ENCODE measurements at regions not wholly inside any gene's neighbourhood (a gene's known extent, or its start where the extent isn't known, plus 50 kb on each side); places are given as distances from the start of the nearest gene placed in this dataset.

DNA sequence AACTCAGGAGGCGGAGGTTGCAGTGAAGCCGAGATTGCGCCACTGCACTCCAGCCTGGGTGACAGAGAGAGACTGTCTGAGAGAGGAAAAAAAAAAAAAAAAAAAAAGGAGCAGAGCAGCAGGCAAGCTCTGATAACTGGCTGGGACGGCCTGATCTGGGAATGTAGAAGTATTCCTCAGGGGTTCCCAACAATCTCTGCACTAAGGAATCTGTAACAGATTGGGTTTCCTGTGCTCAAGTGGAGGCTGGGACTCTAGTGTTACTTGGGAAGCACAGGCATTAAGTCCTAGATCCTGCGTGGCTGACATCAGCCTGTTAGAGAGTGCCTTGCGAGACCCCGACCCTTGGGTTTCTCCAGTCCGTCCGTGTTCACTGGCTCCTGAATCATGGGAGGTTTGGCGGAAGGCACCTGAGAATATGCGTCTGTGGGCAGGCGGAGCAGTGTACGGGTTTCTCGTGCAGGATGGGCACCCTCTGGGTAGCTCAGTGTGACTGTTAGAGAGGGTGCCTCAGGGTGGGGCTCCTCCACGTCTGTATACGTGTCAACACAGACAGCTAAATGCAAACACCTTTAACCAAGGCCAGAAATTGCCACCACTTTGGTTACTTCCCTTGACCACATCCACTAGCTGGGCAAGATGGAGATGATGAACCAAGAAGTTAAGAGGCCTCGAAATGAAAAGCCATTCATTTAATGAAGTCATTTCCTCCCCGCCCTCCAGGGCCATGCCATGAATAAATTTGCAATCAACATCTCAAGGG, 174.9 kb upstream of the RPL38 start:
- no peak for DNase-seq

DNA sequence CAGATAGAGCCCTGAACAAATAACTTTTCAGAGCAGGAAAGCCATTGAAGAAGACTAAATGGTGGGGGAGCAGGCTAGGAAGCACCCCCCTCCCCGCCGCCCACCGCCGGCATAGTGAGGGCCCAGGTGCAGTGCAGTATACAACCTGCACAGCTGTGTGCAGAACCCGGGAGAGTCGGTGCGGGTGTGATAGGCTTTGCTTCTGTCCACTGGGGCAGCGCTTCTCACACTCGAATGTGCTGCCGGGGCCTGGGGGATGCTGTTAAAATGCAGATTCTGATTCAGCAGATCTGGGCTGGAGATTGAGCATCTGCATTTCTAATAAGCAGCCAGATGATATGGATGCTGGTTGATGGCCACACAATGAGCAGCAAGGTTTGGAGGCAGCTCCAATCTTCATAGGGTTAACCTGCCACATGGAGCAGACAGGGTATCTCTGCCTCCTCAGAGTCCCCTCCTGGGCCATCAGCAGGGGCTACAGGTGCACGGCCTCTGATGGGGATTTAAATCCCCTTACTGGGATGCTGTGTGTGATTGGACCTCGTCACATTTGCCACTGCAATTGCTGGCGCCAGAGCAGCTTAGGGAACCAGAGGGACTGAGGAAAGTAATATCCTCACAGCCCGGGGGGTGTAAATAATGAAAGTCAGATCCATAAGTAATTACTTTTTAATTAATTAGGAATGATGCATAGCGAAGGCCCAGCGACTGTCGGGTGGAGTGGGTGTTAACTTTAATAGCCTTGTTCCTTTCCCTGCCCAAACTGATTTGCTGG, 172.0 kb upstream of the RPL38 start:
- no peak for DNase-seq

DNA sequence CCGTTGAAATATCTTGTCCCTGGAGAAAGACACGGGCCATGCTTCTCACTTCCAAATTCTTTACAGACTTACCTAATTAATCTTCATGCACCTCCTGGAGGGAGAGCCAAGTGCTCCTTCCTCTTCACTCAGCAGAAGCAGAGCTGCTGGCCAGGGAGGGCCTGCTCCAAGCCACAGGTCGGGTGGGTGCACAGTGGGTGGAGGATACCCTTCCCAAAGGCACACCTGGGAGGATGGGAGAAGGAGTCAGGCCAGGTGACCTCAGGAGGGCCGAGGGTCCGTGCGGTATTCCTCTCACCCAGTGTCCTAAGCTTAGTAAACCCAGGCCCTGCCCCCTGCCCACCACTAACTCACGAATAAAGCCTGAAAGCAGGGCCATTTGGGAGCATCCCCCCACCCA, 171.3 kb upstream of the RPL38 start:
- no peak for DNase-seq

DNA sequence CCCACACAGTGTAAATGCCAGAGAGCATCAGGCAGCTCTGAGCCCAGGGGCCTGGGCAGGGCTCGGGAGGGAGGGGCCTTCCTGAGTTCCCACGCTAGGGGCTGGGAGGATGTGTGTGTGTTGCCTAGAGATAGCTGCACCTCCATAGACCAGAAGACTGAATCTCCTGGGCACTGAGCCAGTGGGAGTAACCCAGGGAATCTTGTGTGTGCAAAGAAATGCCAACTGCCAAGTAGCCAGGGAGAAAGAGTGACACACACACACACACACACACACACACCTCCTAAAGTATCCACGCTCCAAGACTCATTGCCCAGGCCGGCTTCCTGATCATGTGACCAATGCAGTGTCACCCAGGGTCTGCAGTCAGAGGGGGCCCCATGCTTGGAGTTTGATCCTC, 166.2 kb upstream of the RPL38 start:
- DNase-seq = no peak

DNA sequence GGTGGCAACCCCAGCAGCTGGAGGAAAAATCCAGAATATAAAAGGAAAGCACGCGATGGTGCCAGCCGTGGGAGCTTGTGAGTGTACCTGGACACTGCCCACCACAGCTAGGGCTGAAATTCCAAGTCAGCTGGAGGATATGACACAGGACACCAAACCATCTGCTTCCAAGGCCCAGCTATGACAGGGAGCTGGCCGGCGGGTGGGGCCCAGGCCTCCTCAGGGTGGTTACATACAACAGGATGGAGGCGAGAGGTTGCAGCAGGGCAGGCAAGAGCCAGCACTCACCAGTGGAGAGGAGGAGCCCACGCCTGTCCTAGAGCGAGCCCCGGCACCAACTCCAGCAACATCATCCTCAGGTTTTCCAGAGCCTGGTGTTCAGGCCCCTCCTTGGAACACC, 163.2 kb upstream of the RPL38 start:
- DNase-seq = no peak

DNA sequence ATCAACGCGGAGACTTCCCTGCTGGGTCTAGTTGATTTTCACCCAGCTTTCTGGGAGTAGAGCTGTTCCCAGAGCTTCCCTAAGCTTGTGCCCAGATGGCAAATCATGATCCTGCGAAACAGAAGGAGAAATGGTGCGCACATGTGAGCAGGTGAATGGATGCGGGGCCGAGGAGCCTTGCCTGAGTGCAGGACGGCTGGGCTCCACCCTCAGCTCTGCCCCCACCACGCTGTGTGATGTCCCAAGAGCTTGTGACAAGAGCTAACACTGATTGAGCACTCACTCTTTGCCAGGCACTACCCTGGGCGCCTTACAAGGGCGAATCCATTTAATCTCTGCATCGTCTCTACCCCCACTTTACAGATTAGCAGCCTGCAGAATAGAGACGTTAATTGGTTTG, 162.7 kb upstream of the RPL38 start:
- DNase-seq = no peak

DNA sequence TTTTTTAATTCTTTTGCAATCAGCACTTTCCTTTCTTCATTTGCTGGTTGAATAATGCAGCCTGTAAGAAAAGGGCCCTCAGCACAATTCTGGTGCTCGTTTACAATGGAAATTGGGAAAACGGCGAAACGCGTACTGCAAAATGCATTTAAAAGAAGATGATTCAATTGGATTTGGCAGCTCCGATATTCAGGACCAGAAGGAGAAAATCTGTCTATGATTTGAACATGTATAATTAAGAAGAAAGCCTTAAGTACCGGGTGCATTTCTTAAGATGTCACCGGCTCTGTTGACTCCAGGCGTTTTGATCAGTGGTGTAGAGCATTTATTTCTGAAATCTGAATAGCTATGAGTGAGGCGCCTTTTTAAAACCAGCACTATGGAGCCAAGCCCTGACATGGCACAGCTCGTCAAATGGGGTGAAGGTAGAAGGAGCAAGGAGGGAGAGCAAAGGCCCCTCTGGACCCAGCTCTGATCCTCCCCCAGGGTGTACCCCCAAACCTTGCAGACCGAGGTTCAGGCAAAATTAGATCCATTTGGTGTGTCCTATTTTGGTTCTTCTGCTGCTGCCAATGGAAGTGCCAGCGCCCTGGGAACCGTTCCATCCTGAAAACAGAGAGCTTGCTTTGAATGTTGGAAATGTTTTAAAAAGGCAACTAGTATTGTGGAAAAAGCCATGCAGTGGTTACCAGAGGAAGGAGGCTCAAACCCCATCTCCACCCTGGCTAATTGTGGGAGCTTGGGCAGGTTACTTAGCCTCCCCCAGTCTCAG, 161.4 kb upstream of the RPL38 start:
- DNase-seq = no peak

DNA sequence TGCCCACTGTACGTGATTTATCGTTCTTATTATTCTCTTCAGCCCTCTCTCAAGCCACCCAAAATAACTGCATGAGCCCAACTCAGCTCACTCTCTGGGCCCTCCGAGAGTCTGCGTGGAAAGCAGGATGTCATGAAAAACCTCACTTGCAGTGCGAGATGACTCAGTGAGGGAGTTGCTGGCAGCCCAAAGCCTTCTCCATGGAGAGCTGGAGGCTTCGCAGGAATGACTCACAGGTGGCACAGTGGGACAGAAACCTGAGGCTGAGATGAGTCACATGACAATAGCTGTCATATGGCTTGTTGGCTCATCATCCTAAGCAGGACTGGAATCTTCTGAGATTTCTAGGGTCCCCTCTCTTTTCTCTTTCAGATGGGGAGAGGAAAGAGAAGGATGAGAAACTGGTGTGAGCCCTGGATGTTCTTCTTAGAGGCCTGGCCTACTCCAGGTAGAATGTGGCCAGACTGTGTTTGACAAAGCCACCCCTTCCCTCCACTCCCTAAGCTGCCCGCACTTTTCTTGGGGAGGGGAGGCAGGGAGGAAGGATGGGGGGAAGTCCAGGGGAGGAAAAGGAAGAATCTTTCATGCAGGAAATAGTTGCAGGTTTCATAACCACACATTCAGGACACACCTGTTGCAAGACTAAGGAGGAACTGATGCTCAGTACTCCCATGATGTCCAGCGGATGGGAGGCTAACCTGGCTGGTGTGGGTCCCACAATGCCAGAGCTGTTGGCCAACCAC, 160.6 kb upstream of the RPL38 start:
- DNase-seq = no peak

DNA sequence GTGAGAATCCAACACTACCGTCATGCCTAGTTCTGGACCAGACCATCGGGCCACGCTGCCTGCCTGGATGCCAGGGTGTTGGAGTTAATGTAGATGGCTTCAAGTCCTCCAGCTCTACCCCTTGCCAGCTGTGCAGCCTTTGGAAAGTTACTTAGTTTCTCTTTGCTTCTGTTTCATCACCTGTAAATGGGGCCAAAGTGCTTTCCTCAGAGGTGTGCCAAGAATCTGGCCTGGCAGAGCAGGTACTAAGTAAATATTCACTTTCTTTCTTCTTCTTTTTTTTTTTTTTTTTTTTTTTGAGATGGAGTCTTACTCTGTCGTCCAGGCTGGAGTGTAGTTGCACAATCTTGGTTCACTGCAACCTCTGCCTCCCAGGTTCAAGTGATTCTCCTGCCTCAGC, 159.5 kb upstream of the RPL38 start:
- DNase-seq = no peak

DNA sequence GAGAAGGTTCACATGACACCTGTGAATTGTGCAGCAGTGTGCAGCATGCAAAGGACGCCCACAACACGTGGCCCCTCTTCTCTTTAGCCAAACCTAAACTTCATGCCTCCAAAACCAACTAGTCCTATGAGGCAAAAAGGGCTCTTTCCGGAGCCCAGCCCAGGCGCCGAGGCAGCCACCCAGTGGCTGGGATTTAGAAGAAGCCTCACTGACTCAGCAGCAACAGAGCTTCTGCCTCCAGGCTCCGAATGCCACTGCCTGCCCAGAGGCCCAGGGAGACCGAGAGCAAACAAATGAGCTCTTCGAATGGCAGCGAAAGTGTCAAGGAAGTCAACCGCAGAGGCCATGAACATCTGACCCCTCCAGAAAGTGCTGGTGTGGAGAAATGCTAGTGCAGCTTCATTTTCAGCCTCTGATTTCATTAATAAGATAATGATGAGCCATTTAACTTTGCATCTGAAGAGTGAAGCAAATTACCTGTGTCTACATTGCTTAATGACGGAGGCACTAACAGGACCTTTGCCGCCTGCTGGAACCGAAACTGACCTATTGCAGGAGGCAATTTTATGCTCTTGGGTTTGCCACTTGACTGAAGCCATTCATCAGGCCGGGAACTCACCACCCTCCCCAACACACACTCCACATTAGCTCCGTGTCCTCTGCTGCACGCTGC, 157.7 kb upstream of the RPL38 start:
- DNase-seq = no peak

DNA sequence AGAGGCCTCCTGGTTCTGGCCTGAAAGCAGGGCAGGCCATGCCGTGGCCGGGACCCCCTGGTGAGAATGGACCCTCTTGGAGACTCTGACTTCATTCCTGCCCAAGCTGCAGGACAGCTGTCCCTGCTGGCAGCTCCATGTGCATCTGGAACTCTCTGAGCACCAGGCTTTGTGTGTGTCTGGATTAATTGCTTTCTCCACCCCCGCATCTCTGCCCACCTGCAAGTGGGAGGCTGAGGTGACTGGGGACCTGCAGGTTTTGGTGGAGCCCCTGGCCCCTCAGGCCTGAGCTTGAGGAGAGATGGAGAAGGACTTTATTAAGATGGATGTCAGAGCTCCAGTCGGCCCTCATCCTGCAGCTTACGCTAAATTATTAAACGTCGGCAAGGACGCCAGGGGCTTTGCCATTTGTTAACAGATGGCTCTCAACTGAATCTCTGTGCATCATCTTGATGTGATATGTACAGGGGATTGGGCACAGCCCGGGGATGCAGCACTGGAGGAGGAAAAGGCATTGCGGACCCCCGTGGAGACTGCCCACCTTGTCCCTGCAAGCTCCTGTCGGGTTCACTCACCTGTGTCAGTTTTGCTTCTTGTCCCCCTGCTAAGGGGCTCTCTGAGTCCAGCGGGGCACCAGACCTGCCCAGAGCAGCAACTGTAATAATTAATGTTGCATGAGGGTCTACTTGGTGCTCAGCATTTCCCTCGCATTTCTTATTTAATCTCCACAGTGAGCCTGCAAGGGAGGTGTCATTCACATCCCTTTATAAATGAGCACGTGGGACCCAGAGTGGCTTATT, 154.1 kb upstream of the RPL38 start:
- DNase-seq = no peak

DNA sequence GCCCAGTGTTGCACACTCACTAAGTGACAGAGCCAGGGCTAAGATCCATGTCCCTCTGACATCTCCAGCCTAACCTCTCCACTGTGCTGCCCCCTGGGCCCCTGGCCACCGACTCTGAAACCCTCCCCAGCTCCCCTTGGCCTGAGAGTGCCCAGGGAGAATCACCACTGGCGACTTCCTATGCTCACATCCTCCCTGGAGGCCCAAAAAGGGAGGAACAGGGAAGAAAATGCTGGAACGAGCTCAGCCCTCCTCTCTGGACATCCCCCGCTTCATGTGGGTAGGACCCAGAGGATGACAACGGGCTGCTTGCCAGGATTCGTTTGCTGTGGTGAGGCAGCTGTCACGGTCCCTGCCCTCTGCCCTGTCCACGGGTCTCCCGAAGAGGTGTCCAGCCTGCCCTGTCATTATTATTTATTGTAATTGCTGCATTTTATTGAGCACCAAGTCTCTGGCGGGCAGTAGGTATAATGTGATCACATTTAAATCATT, 153.5 kb upstream of the RPL38 start:
- DNase-seq = no peak

DNA sequence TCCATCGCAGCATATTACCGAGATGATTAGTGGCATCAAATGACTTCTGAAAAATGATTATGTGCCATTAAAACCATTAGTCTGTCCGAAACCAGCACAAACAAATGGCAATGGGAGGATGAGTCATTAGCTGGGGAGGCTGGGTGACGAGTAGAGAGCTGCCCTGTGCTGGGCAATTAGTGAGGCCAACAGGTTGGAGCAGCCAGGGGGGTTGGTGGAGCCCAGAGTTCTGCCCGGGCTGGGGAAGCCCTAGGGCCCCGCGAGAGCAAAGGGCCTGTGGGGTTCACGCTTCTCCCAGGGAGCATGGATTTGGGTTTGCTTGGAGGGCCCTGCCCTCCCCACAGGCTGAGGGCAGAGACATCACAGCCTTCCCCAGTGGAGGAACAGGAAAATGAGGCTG, 152.1 kb upstream of the RPL38 start:
- no peak for DNase-seq

DNA sequence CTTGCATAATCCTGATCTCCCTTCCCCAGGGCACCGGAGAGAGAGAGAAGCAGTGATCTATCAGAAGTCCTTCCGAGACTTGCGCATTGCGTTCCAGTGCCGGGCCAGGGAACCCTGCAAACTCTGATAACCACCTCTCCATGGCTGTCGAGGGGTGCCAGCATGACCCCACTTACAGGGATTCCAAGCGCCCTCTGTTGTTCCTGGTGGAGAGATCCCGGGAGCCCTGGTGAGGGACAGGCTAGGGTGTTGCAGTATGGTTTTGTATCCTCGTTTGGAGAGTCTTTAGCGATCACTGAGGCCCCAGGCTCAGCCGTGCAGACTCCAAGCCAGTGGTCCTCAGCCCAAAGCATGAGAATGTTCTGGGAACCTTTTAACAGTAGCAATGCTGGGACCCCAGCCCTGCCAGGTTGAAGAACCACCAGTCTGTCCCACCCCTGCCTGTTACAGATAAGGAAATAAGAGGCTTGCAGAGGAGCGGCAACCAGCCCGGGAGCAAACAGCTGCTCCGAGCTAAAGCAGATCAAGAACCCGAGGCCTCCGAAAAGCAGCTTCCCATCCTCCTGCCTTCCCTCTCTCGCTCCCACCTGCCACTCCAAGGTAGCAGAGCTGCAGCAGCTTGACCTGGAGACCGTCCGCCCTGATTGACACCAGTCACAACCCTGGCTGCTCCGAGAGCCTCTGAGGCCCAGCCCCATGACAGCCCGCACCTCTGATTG, 150.3 kb upstream of the RPL38 start:
- DNase-seq = no peak

DNA sequence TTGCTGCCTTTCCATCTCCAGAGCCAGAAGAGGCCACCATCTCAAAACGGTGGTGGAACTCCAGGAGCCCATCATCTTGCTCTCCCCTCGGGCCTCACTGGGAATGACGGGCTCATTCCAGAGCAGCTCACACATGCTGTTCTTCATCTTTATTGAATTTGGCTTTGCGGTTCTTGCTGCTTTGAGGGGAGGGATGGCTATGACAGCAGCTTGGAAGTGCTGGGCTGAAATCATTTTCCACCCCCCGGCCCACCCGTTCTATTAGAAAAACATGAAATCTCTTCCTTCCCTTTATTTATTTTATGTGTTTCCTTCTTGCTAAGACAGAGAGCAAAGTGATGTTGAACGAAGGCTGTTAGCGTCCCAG, 149.8 kb upstream of the RPL38 start:
- DNase-seq = no peak

DNA sequence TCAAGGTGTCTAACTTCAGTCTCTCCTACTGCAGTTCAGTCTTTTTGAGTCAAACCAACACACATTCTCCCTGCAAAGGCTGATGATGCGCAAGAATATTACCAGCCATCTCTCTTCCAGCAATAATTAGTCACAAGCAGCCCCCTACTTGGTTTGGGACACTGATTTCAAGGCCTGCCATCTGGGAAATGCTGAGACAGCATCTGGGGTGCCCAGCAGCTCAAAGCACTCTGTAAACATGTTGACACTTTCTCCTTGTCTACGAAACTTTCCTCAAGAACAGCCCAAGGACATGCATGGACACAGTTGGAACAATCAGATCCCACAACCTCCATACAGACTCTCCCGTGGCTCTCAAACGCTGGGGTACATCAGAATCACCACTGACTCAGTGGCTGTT, 149.2 kb upstream of the RPL38 start:
- no peak for DNase-seq

DNA sequence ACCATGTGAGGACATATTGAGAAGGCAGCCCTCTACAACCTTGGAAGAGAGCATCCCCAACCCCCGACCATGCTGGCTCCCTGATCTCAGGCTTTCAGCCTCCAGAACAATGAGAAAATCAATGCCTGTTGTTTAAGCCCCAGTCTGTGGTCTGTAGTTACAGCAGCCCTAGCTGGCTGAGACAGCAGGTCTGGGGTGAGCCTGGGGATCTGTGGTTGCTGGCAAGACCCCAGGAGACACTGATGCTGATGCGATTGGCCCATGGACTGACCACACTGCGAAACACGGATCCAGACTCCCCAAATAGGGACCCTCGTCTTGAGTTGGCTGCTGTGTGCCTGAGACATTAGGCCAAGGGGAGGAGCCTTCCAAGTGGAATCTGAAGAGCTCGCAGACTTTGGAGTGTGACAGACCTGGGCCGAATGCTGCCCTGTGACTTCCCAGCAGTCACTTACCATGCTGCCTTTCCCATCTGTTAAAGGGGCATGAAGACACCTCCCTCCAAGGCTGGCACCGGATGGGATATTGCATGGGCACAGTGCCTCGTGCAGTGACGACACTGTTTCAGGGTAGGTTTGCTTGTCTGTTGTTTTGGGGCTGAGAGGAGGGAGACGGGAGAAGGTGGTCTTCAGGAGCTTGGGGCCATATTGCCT, 147.8 kb upstream of the RPL38 start:
- DNase-seq = no peak

DNA sequence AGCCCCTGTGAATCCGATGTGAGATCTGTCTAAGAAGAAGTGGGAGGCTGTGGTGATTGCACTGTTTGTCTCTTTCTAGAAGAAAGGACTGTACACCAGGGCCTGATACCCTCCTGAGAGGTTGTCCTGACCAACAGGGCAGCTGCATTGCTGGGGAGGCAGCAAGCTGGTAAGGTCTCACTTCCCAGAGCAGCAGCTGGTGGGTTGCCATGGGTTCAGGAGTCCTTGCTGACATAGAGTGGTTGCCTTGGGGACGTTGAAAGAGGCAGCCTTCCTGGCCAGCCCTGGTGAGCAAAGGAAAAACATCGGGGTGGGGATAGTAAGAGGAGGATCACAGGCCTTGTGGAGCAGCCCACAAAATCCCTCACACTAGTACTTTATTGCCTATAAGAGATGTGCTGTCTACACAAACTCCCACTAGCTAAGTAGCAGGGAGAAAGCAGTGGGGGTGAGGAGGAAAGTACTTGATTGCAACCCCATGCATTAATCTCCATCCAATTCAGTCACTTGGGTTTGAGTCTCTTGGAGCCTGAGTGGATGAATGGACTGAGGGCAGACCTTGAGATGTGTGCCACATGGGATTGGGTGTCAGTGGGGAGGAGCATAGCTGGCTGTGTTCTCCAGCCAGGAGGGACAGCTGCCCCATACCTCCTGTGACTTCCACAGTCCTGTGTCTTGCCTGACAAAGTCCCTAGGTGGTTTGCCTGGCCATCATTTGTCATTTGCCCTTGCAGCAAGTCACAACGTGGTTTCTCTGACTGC, 143.8 kb upstream of the RPL38 start:
- DNase-seq = no peak

DNA sequence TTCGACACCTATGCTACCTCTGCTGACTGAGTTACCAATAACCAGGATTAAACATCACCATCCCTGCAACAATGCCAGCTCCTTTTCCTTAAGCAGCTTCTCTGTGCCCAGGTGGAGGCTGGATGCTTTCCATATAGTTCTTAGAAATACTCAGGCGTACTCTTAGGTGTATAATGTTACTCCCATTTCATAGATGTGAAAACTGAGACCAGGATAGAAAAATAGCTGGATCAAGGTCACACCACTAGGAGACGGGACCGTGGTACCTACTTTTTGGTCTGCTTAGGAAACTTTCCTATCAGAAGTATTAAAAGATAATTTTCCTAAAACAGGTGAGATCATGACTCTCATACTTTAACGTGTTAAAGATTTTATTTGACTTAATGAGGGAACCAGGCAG, 141.7 kb upstream of the RPL38 start:
- no peak for DNase-seq

DNA sequence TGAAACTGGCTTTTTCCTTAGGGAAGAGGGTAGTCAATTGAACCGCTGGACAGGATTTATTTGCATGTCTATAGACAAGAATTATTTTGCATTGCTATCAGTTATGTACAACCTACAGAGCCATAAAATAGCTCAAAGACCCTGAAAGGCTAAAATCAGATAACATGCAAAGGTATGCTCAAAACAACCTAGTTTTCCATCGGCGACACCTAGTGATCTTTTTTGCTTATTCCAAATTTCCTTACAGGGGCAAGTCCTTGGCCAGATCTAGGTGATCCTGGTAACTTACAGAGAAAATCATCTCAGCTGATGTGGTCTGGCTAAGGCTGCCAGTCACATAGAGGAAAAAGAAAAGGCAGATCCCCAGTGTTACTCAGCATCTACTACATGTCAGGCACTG, 141.2 kb upstream of the RPL38 start:
- DNase-seq = no peak
